ENCODE measurements at regions not wholly inside any gene's neighbourhood (a gene's known extent, or its start where the extent isn't known, plus 50 kb on each side); places are given as distances from the start of the nearest gene placed in this dataset.

GRCh38 chr3:159062734-159063410 is 261.0 kb downstream of the MFSD1 start:
- Histone ChIP-seq H3K27ac (no peak overlapping the region), H3K9me3 (replicated peaks in 1 of 3) (no peaks in the 10 kb centered on the region), H3K27me3 (no peaks in the 10 kb centered on the region), H3K4me3 (no peak overlapping the region), H3K36me3 (replicated peaks in 1 of 2) (no peaks in the 10 kb centered on the region), H3K4me1 (replicated peaks in 1 of 2) (no peaks in the 10 kb centered on the region)
- WGBS, 4 donors, result 74 to 84% (median 79%) methylated on average over 6 of the region's 6 CpGs
- TF ChIP-seq CTCF (IDR thresholded peaks at IDR 0.05), result no peak
- no peak for TF ChIP-seq POLR2A (IDR thresholded peaks at IDR 0.05)
- intact Hi-C loops (cut with DNase I), result no loop called here
- DNase-seq, result no peak

GRCh38 chr3:159069091-159069490 is 267.2 kb downstream of the MFSD1 start, which contains the start of gene IQCJ:
IQCJ (plus strand) TSS chr3:159069319.
- intact Hi-C loops (cut with DNase I), result no loop called here
- DNase-seq, result no peak
- H3K27ac ChIP-seq, result no peak within 1 kb of the TSS
- H3K9me3 ChIP-seq (replicated peaks in 1 of 3), result no peaks in the 10 kb centered on the region
- TF ChIP-seq CTCF (IDR thresholded peaks at IDR 0.05) (no peak), POLR2A (IDR thresholded peaks at IDR 0.05) (no peak)
- no peak within 1 kb of the TSS for H3K4me3 ChIP-seq
- no peaks in the 10 kb centered on the region for H3K27me3 ChIP-seq
- no peaks in the 10 kb centered on the region for H3K36me3 ChIP-seq (replicated peaks in 1 of 2)
- no peaks in the 10 kb centered on the region for H3K4me1 ChIP-seq (replicated peaks in 1 of 2)
- WGBS, 4 donors, result 46 to 55% (median 50%) methylated on average over 7 of the region's 7 CpGs

- H3K4me1 ChIP-seq (replicated peaks in 1 of 2), result no peaks in the 10 kb centered on the region
- no peak overlapping the region for H3K4me3 ChIP-seq
- DNase-seq, result no peak
- intact Hi-C loops (cut with DNase I), result no loop called here
- H3K27me3 ChIP-seq, result no peaks in the 10 kb centered on the region
- WGBS, 4 donors, result 45 to 55% (median 49%) methylated on average over 5 of the region's 5 CpGs
- H3K36me3 ChIP-seq (replicated peaks in 1 of 2), result no peaks in the 10 kb centered on the region
- no peak overlapping the region for H3K27ac ChIP-seq
- TF ChIP-seq POLR2A (IDR thresholded peaks at IDR 0.05), result no peak
- no peak for TF ChIP-seq CTCF (IDR thresholded peaks at IDR 0.05)
- no peaks in the 10 kb centered on the region for H3K9me3 ChIP-seq (replicated peaks in 1 of 3)
Measured at GRCh38 chr3:159069866-159070425, 268.1 kb downstream of the MFSD1 start.

- Histone ChIP-seq H3K9me3 (replicated peaks in 1 of 3) (no peaks in the 10 kb centered on the region), H3K27ac (no peak overlapping the region), H3K27me3 (no peaks in the 10 kb centered on the region), H3K36me3 (replicated peaks in 1 of 2) (no peaks in the 10 kb centered on the region), H3K4me1 (replicated peaks in 1 of 2) (no peaks in the 10 kb centered on the region), H3K4me3 (no peak overlapping the region)
- TF ChIP-seq POLR2A (IDR thresholded peaks at IDR 0.05), result no peak
- TF ChIP-seq CTCF (IDR thresholded peaks at IDR 0.05), result no peak
- DNase-seq, result no peak
- intact Hi-C loops (cut with DNase I), result no loop called here
- 56 to 71% (median 62%) methylated on average over 3 of the region's 3 CpGs for WGBS, 4 donors
Measured at GRCh38 chr3:159074756-159075701, 273.2 kb downstream of the MFSD1 start.

Data from adrenal gland (tissue), 9 donors.